HCT116 (cell line): ENCODE measurements at regions not wholly inside any gene's neighbourhood (a gene's known extent, or its start where the extent isn't known, plus 50 kb on each side); places are given as distances from the start of the nearest gene placed in this dataset.

Experiments used
- ATAC-seq: fragments of 200-7000 bp; cut with Tn5 transposase; 2 replicates; pipeline ENCODE4 v1.9.1; 2020; ENCODE audit warnings: mild to moderate bottlenecking, moderate library complexity
- BruUV-seq: library from RNA; stranded (reverse); fragments of 400-500 nt; replicated peaks from 2 replicates; lab custom pipeline; 2021; lab: Mats Ljungman, UMichigan
- CTCF ChIA-PET: fragments of 300-600 bp; sonication (Branson Sonifier 250); formaldehyde crosslinking; loops from one replicate; lab custom pipeline; 2021; ENCODE audit warnings: antibody characterized with exemption; lab: Charles Lee
- POLR2A ChIA-PET: fragments of 300-600, 350-600 bp; sonication (Branson Sonifier 250); formaldehyde crosslinking; loops from one replicate; lab custom pipeline; 2021; ENCODE audit warnings: antibody characterized with exemption; lab: Charles Lee
- RAD21 ChIA-PET, 2 experiments: fragments of 300-600 bp; sonication (Branson Sonifier 250); formaldehyde crosslinking; loops; one replicate each; lab custom pipeline; 2023; ENCODE audit warnings: low total read pairs in 2 of 2; ENCODE audit not compliant: uncharacterized antibody in 2 of 2, unreplicated experiment in 2 of 2, low non-redundant PET in 1 of 2; lab: Charles Lee
- DNase-seq: peaks from one replicate; pipeline ENCODE4 v3.0.0-alpha.2; 2010; ENCODE audit warnings: low read depth, low spot score
- H2AFZ ChIP-seq: fragments of 200-600 bp; shearing (Covaris generic), sonication (generic); 2 replicates; pipeline ENCODE4 v1.6.1; 2017; ENCODE audit warnings: low read depth, mixed run types, mixed read lengths, antibody characterized with exemption, low read length; ENCODE audit not compliant: poor library complexity, severe bottlenecking
- H3K27ac ChIP-seq: 2 replicates; pipeline ENCODE4 v1.5.1; 2012; ENCODE audit warnings: low read depth, low read length
- H3K27me3 ChIP-seq: fragments of 200-600 bp; sonication (generic); 2 replicates; pipeline ENCODE4 v1.6.1; 2016; ENCODE audit warnings: mixed run types, low read length, mixed read lengths; ENCODE audit not compliant: insufficient read depth
- H3K36me3 ChIP-seq, 2 experiments: fragments of 200-500 bp in 1 of 2; fragments of 200-600 bp in 1 of 2; sonication (Bioruptor generic) in 1 of 2; sonication (generic) in 1 of 2; 2 replicates each; pipeline versions ENCODE4 v1.5.1 to v1.6.1; 2014 to 2016; ENCODE audit warnings: low read length in 2 of 2, inconsistent platforms in 1 of 2, mixed read lengths in 1 of 2, mixed run types in 1 of 2; ENCODE audit not compliant: insufficient read depth in 2 of 2, control insufficient read depth in 1 of 2
- H3K4me1 ChIP-seq, 2 experiments: fragments of 200-600 bp in 1 of 2; sonication (generic) in 1 of 2; 2 replicates each; pipeline versions ENCODE4 v1.5.1 to v1.6.1; 2012 to 2017; ENCODE audit warnings: low read length in 2 of 2, inconsistent platforms in 1 of 2, mild to moderate bottlenecking in 1 of 2, mixed read lengths in 1 of 2, mixed run types in 1 of 2, moderate library complexity in 1 of 2; ENCODE audit not compliant: insufficient read depth in 2 of 2, control insufficient read depth in 1 of 2
- H3K4me2 ChIP-seq: fragments of 200-600 bp; sonication (generic); 2 replicates; pipeline ENCODE4 v1.6.1; 2017; ENCODE audit warnings: mixed run types, low read length, mixed read lengths
- H3K4me3 ChIP-seq, 2 experiments: fragments of 200-600 bp in 1 of 2; sonication (generic) in 1 of 2; replicated peaks in 1 of 2; 2 replicates each; pipeline ENCODE4 v1.5.1; 2011 to 2016; ENCODE audit warnings: low read length in 2 of 2, control low read depth in 1 of 2, low read depth in 1 of 2, mild to moderate bottlenecking in 1 of 2, mixed read lengths in 1 of 2, mixed run types in 1 of 2
- H3K79me2 ChIP-seq: fragments of 200-600 bp; sonication (generic); 2 replicates; pipeline ENCODE4 v1.6.1; 2017; ENCODE audit warnings: mild to moderate bottlenecking, mixed run types, low read length, moderate library complexity, mixed read lengths; ENCODE audit not compliant: insufficient read depth
- H3K9ac ChIP-seq: fragments of 200-600 bp; sonication (generic); 2 replicates; pipeline ENCODE4 v1.6.1; 2016; ENCODE audit warnings: low read length, mixed read lengths
- H3K9me2 ChIP-seq: fragments of 200-600 bp; sonication (generic), shearing (Covaris generic); 2 replicates; pipeline ENCODE4 v1.6.1; 2017; ENCODE audit warnings: mixed run types, mild to moderate bottlenecking, moderate library complexity; ENCODE audit not compliant: insufficient read depth
- H3K9me3 ChIP-seq, 2 experiments: fragments of 200-500 bp in 1 of 2; fragments of 200-600 bp in 1 of 2; sonication (Bioruptor generic) in 1 of 2; sonication (generic) in 1 of 2; 2 replicates each; pipeline ENCODE4 v1.6.1; 2014 to 2017; ENCODE audit warnings: low read length in 2 of 2, mixed read lengths in 2 of 2, inconsistent platforms in 1 of 2, low read depth in 1 of 2, mild to moderate bottlenecking in 1 of 2, mixed run types in 1 of 2, moderate library complexity in 1 of 2; ENCODE audit not compliant: control insufficient read depth in 1 of 2, insufficient read depth in 1 of 2
- H4K20me1 ChIP-seq: fragments of 200-600 bp; sonication (generic), shearing (Covaris generic); 2 replicates; pipeline ENCODE4 v1.6.1; 2017; ENCODE audit warnings: mixed run types, mild to moderate bottlenecking, moderate library complexity; ENCODE audit not compliant: insufficient read depth
- CBX3 ChIP-seq: IDR thresholded peaks from 2 replicates; pipeline ENCODE4 v1.6.1; 2012; ENCODE audit warnings: low read depth
- EGR1 ChIP-seq: IDR thresholded peaks from 2 replicates; pipeline ENCODE4 v1.6.1; 2012; ENCODE audit warnings: low read depth
- ELF1 ChIP-seq: IDR thresholded peaks from 2 replicates; pipeline ENCODE4 v1.6.1; 2012; ENCODE audit warnings: low read depth, borderline replicate concordance
- EZH2 ChIP-seq: fragments of 200-600 bp; sonication (generic); IDR thresholded peaks from 2 replicates; pipeline ENCODE4 v1.6.1; 2017; ENCODE audit warnings: antibody characterized with exemption, mixed run types
- EZH2phosphoT487 ChIP-seq: fragments of 200-600 bp; IDR thresholded peaks from 2 replicates; pipeline ENCODE4 v1.6.1; 2018; ENCODE audit warnings: antibody characterized with exemption, borderline replicate concordance
- FOSL1 ChIP-seq: IDR thresholded peaks from 2 replicates; pipeline ENCODE4 v1.6.1; 2012; ENCODE audit warnings: low read depth
- JUND ChIP-seq: IDR thresholded peaks from 2 replicates; pipeline ENCODE4 v1.6.1; 2012
- POLR2A ChIP-seq: IDR thresholded peaks from 2 replicates; pipeline ENCODE4 v1.7.0; 2011; ENCODE audit warnings: borderline replicate concordance; ENCODE audit not compliant: insufficient read depth, insufficient read length; ENCODE audit errors: extremely low read depth
- POLR2AphosphoS5 ChIP-seq: IDR thresholded peaks from 2 replicates; pipeline ENCODE4 v1.6.1; 2011; ENCODE audit warnings: mild to moderate bottlenecking, low read depth, low read length, moderate library complexity
- RAD21 ChIP-seq: IDR thresholded peaks from 2 replicates; pipeline ENCODE4 v1.6.1; 2012; ENCODE audit warnings: low read depth, mild to moderate bottlenecking
- SIN3A ChIP-seq: IDR thresholded peaks from 2 replicates; pipeline ENCODE4 v1.6.1; 2012; ENCODE audit warnings: low read depth
- SP1 ChIP-seq: IDR thresholded peaks from 2 replicates; pipeline ENCODE4 v1.6.1; 2012; ENCODE audit warnings: low read depth
- SRF ChIP-seq: IDR thresholded peaks from 2 replicates; pipeline ENCODE4 v1.6.1; 2012; ENCODE audit warnings: low read depth
- TCF7L2 ChIP-seq: IDR thresholded peaks from 2 replicates; pipeline ENCODE4 v1.7.0; 2011; ENCODE audit warnings: borderline replicate concordance, inconsistent platforms; ENCODE audit not compliant: insufficient read depth, insufficient read length; ENCODE audit errors: extremely low read depth
- ZBTB33 ChIP-seq: IDR thresholded peaks from 2 replicates; pipeline ENCODE4 v1.6.1; 2011; ENCODE audit warnings: mild to moderate bottlenecking, low read length, moderate library complexity; ENCODE audit not compliant: insufficient replicate concordance; ENCODE audit errors: extremely low read depth
- ZFX ChIP-seq: fragments of 450-650 bp; IDR thresholded peaks from 2 replicates; pipeline ENCODE4 v1.6.1; 2017
- ZNF274 ChIP-seq: fragments of 200-500 bp; sonication (Bioruptor generic); IDR thresholded peaks from 2 replicates; pipeline ENCODE4 v1.6.1; 2014; ENCODE audit warnings: mild to moderate bottlenecking, low read depth, low read length, inconsistent platforms
- intact Hi-C: fragments of 100-400 bp; cut with micrococcal nuclease; formaldehyde crosslinking; loops from 2 replicates; pipeline ENCODE4 v1.10.0; 2022

DNA sequence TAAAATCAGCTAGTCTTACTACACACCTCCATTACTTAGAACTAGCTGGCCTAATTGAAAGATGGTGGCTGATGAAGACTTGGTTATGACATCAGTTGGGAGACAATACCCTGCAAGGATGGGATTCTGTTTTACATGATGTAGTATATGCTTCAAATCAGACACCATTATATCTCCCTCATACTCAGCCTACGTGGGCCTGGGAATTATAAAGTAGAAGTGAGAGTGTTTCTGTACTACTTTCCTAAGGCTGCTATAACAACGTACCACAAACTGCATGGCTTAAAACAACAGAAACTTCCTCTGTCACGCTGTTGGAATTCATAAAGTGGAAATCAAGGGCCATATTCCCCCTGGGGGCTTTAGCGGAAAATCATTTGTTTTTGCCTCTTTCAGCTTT, 190.4 kb downstream of the PAH start:
- no peak overlapping the region for H3K27ac ChIP-seq
- H3K9me2 ChIP-seq, result no peaks in the 10 kb centered on the region
- H3K4me2 ChIP-seq, result no peak overlapping the region
- no peaks in the 10 kb centered on the region for H3K9me3 ChIP-seq
- H3K4me1 ChIP-seq, result no peaks in the 10 kb centered on the region
- no peak overlapping the region for H3K4me3 ChIP-seq
- no peak for ATAC-seq
- peaks cover 15% of the 10 kb centered on the region for H3K27me3 ChIP-seq
- intact Hi-C loops, result no loop called here
- no peak for TF ChIP-seq SIN3A
- no peak for TF ChIP-seq EZH2
- no peak for TF ChIP-seq SP1
- TF ChIP-seq ZBTB33, result no peak
- TF ChIP-seq RAD21, result no peak
- TF ChIP-seq SRF, result no peak
- TF ChIP-seq CBX3, result no peak
- TF ChIP-seq EZH2phosphoT487, result no peak
- no peak for TF ChIP-seq ELF1
- no peak for TF ChIP-seq TCF7L2
- no peak for TF ChIP-seq POLR2A
- TF ChIP-seq ZNF274, result no peak
- no peak for TF ChIP-seq ZFX
- TF ChIP-seq JUND, result no peak
- TF ChIP-seq POLR2AphosphoS5, result no peak
- TF ChIP-seq FOSL1, result no peak
- TF ChIP-seq EGR1, result no peak
- no peaks in the 10 kb centered on the region for H3K36me3 ChIP-seq
- no TSS peak for BruUV-seq
- no peak overlapping the region for H2AFZ ChIP-seq
- no peak for DNase-seq
- H4K20me1 ChIP-seq, result no peaks in the 10 kb centered on the region
- CTCF ChIA-PET, result no interaction called here
- H3K9ac ChIP-seq, result no peak overlapping the region
- POLR2A ChIA-PET, result no interaction called here
- no peaks in the 10 kb centered on the region for H3K79me2 ChIP-seq
- RAD21 ChIA-PET, result no interaction called here
